HUES6 (cell line): ENCODE measurements at regions not wholly inside any gene's neighbourhood (a gene's known extent, or its start where the extent isn't known, plus 50 kb on each side); places are given as distances from the start of the nearest gene placed in this dataset.

Experiments
- H3K27ac ChIP-seq: 2 replicates; pipeline ENCODE4 v1.7.0; 2013; ENCODE audit warnings: low read depth, mild to moderate bottlenecking, low read length, inconsistent platforms
- H3K27me3 ChIP-seq: 2 replicates; pipeline ENCODE4 v1.6.1; 2013; ENCODE audit warnings: low read length; ENCODE audit not compliant: control insufficient read depth, insufficient read depth
- H3K36me3 ChIP-seq: 2 replicates; pipeline ENCODE4 v1.6.1; 2013; ENCODE audit warnings: low read length; ENCODE audit not compliant: control insufficient read depth, insufficient read depth
- H3K4me1 ChIP-seq: 2 replicates; pipeline ENCODE4 v1.6.1; 2013; ENCODE audit warnings: low read length; ENCODE audit not compliant: control insufficient read depth, insufficient read depth
- H3K4me3 ChIP-seq: 2 replicates; pipeline ENCODE4 v1.5.1; 2013; ENCODE audit warnings: low read depth, low read length
- H3K9ac ChIP-seq: one replicate; pipeline ENCODE4 v1.6.1; 2013; ENCODE audit warnings: mild to moderate bottlenecking, low read length
- H3K9me3 ChIP-seq: 2 replicates; pipeline ENCODE4 v1.6.1; 2013; ENCODE audit warnings: low read depth, low read length; ENCODE audit not compliant: control insufficient read depth, insufficient read depth

GRCh38 chr1:106120789-106121188 is 935.7 kb upstream of the PRMT6 start:
- H3K9me3 ChIP-seq, result peaks cover 20% of the 10 kb centered on the region
- H3K36me3 ChIP-seq, result no peaks in the 10 kb centered on the region
- no peaks in the 10 kb centered on the region for H3K27me3 ChIP-seq

GRCh38 chr1:106121728-106122127 is 934.7 kb upstream of the PRMT6 start:
- H3K27me3 ChIP-seq, result no peaks in the 10 kb centered on the region
- H3K27ac ChIP-seq, result no peak overlapping the region
- H3K9me3 ChIP-seq, result peaks cover 17% of the 10 kb centered on the region
- no peaks in the 10 kb centered on the region for H3K4me1 ChIP-seq
- no peak overlapping the region for H3K9ac ChIP-seq
- no peak overlapping the region for H3K4me3 ChIP-seq
- no peaks in the 10 kb centered on the region for H3K36me3 ChIP-seq

More at GRCh38 chr1:106120789-106121188, 935.7 kb upstream of the PRMT6 start:
- no peak overlapping the region for H3K27ac ChIP-seq
- no peak overlapping the region for H3K9ac ChIP-seq
- no peaks in the 10 kb centered on the region for H3K4me1 ChIP-seq
- no peak overlapping the region for H3K4me3 ChIP-seq

- H3K9ac ChIP-seq, result no peak overlapping the region
- H3K4me3 ChIP-seq, result no peak overlapping the region
- H3K27ac ChIP-seq, result no peak overlapping the region
- H3K27me3 ChIP-seq, result no peaks in the 10 kb centered on the region
- H3K36me3 ChIP-seq, result no peaks in the 10 kb centered on the region
- no peaks in the 10 kb centered on the region for H3K4me1 ChIP-seq
- no peaks in the 10 kb centered on the region for H3K9me3 ChIP-seq
These were observed 921.9 kb upstream of the PRMT6 start for GRCh38 chr1:106134561-106134960.

- H3K36me3 ChIP-seq, result no peaks in the 10 kb centered on the region
- H3K9ac ChIP-seq, result no peak overlapping the region
- no peak overlapping the region for H3K4me3 ChIP-seq
- H3K27ac ChIP-seq, result no peak overlapping the region
- H3K4me1 ChIP-seq, result no peaks in the 10 kb centered on the region
- H3K9me3 ChIP-seq, result no peaks in the 10 kb centered on the region
- no peaks in the 10 kb centered on the region for H3K27me3 ChIP-seq
These were observed 883.4 kb upstream of the PRMT6 start for GRCh38 chr1:106173101-106173500.

GRCh38 chr1:106178791-106179190 is 877.7 kb upstream of the PRMT6 start:
- Histone ChIP-seq H3K9me3 (peaks cover 3% of the 10 kb centered on the region; the same call in 1 of the 2 replicates), H3K9ac (no peak overlapping the region), H3K27me3 (no peaks in the 10 kb centered on the region), H3K4me1 (no peaks in the 10 kb centered on the region), H3K27ac (no peak overlapping the region), H3K36me3 (no peaks in the 10 kb centered on the region), H3K4me3 (no peak overlapping the region)

GRCh38 chr1:106181866-106182265 is 874.6 kb upstream of the PRMT6 start:
- Histone ChIP-seq H3K27ac (no peak overlapping the region), H3K9me3 (peaks cover 3% of the 10 kb centered on the region; the same call in 1 of the 2 replicates), H3K27me3 (no peaks in the 10 kb centered on the region), H3K9ac (no peak overlapping the region), H3K36me3 (no peaks in the 10 kb centered on the region), H3K4me3 (no peak overlapping the region), H3K4me1 (no peaks in the 10 kb centered on the region)

GRCh38 chr1:106185089-106185488 is 871.4 kb upstream of the PRMT6 start:
- Histone ChIP-seq H3K36me3 (no peaks in the 10 kb centered on the region), H3K27me3 (no peaks in the 10 kb centered on the region), H3K9ac (no peak overlapping the region), H3K4me1 (no peaks in the 10 kb centered on the region), H3K4me3 (no peak overlapping the region), H3K9me3 (peaks cover 3% of the 10 kb centered on the region; the same call in 1 of the 2 replicates), H3K27ac (no peak overlapping the region)

- Histone ChIP-seq H3K9me3 (no peaks in the 10 kb centered on the region), H3K9ac (no peak overlapping the region), H3K4me1 (no peaks in the 10 kb centered on the region), H3K27ac (no peak overlapping the region), H3K4me3 (no peak overlapping the region), H3K36me3 (no peaks in the 10 kb centered on the region), H3K27me3 (no peaks in the 10 kb centered on the region)
These were observed 866.7 kb upstream of the PRMT6 start for GRCh38 chr1:106189780-106190179.

- H3K4me1 ChIP-seq, result no peaks in the 10 kb centered on the region
- no peaks in the 10 kb centered on the region for H3K9me3 ChIP-seq
- no peak overlapping the region for H3K4me3 ChIP-seq
- H3K27me3 ChIP-seq, result no peaks in the 10 kb centered on the region
- no peak overlapping the region for H3K9ac ChIP-seq
- no peaks in the 10 kb centered on the region for H3K36me3 ChIP-seq
- H3K27ac ChIP-seq, result no peak overlapping the region
These were observed 862.3 kb upstream of the PRMT6 start for GRCh38 chr1:106194206-106194605.

- no peaks in the 10 kb centered on the region for H3K36me3 ChIP-seq
- H3K9ac ChIP-seq, result no peak overlapping the region
- H3K9me3 ChIP-seq, result no peaks in the 10 kb centered on the region
- H3K4me3 ChIP-seq, result no peak overlapping the region
- H3K27me3 ChIP-seq, result no peaks in the 10 kb centered on the region
- H3K27ac ChIP-seq, result no peak overlapping the region
- 0 out of 2 replicates have a peak, but pooled peaks cover 7% of the 10 kb centered on the region for H3K4me1 ChIP-seq
These were observed 855.8 kb upstream of the PRMT6 start for GRCh38 chr1:106200711-106201110.

- no peak overlapping the region for H3K27ac ChIP-seq
- H3K9me3 ChIP-seq, result no peaks in the 10 kb centered on the region
- no peak overlapping the region for H3K4me3 ChIP-seq
- no peaks in the 10 kb centered on the region for H3K27me3 ChIP-seq
- H3K36me3 ChIP-seq, result no peaks in the 10 kb centered on the region
- 0 out of 2 replicates have a peak, but pooled peaks cover 3% of the 10 kb centered on the region for H3K4me1 ChIP-seq
- H3K9ac ChIP-seq, result no peak overlapping the region
These were observed 849.3 kb upstream of the PRMT6 start for GRCh38 chr1:106207185-106207584.

- H3K36me3 ChIP-seq, result no peaks in the 10 kb centered on the region
- H3K27me3 ChIP-seq, result no peaks in the 10 kb centered on the region
- no peaks in the 10 kb centered on the region; the same call in 1 of the 2 replicates for H3K4me1 ChIP-seq
- H3K9me3 ChIP-seq, result no peaks in the 10 kb centered on the region
- H3K9ac ChIP-seq, result no peak overlapping the region
- H3K27ac ChIP-seq, result no peak overlapping the region
- no peak overlapping the region for H3K4me3 ChIP-seq
These were observed 838.7 kb upstream of the PRMT6 start for GRCh38 chr1:106217765-106218164.
